Vagina (tissue), 2 donors: ENCODE measurements at regions not wholly inside any gene's neighbourhood (a gene's known extent, or its start where the extent isn't known, plus 50 kb on each side); places are given as distances from the start of the nearest gene placed in this dataset.

Experiments used
- POLR2A ChIP-seq, 2 donors: fragments of 450-650 bp; IDR thresholded peaks; one replicate each; pipeline ENCODE4 v1.6.1; 2017; ENCODE audit warnings: antibody characterized with exemption in 2 of 2, mild to moderate bottlenecking in 2 of 2, moderate library complexity in 2 of 2
- POLR2AphosphoS5 ChIP-seq, 2 donors: sonication (generic); formaldehyde crosslinking; IDR thresholded peaks; one replicate each; pipeline ENCODE4 v1.9.0; 2017; ENCODE audit warnings: antibody characterized with exemption in 2 of 2, mild to moderate bottlenecking in 2 of 2, low read depth in 1 of 2; ENCODE audit not compliant: insufficient read depth in 1 of 2
- TF ChIP-seq, protein P1 (sequence below), 3 experiments: fragments of 450-650 bp in 2 of 3; fragments of 200-600 bp in 1 of 3; sonication (generic) in 1 of 3; IDR thresholded peaks; one replicate each; pipeline ENCODE4 v1.5.1; 2017 to 2019; ENCODE audit warnings: antibody characterized with exemption in 3 of 3, mild to moderate bottlenecking in 2 of 3, moderate library complexity in 2 of 3

DNA sequence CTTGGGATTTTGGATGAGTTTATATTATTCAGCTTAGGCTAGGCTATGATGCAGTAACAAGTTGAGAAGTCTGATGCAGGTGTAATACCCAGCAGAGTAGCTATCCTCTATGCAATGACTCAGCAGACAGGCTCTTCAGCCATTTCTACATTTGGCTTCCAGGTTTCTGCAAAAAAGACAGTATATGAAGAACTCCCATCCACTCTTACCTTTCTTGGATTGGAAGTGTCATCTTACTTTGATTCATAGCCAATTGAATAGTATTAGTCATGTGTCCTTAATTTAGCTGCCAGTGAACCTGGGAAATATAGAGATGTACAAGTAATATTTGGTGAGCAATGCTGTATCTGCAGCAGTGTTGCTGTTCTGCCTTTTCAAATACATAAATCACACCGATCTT lies 127.8 kb upstream of the NPSR1 start:
- TF ChIP-seq, protein P1, sequence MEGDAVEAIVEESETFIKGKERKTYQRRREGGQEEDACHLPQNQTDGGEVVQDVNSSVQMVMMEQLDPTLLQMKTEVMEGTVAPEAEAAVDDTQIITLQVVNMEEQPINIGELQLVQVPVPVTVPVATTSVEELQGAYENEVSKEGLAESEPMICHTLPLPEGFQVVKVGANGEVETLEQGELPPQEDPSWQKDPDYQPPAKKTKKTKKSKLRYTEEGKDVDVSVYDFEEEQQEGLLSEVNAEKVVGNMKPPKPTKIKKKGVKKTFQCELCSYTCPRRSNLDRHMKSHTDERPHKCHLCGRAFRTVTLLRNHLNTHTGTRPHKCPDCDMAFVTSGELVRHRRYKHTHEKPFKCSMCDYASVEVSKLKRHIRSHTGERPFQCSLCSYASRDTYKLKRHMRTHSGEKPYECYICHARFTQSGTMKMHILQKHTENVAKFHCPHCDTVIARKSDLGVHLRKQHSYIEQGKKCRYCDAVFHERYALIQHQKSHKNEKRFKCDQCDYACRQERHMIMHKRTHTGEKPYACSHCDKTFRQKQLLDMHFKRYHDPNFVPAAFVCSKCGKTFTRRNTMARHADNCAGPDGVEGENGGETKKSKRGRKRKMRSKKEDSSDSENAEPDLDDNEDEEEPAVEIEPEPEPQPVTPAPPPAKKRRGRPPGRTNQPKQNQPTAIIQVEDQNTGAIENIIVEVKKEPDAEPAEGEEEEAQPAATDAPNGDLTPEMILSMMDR (IDR thresholded peaks at IDR 0.05) = no peak
- TF ChIP-seq POLR2AphosphoS5 (IDR thresholded peaks at IDR 0.05; ENCODE audit: insufficient read depth in 1 of 2, low read depth in 1 of 2) (no peak), POLR2A (IDR thresholded peaks at IDR 0.05) (no peak)
